ENCODE measurements at regions not wholly inside any gene's neighbourhood (a gene's known extent, or its start where the extent isn't known, plus 50 kb on each side); places are given as distances from the start of the nearest gene placed in this dataset.

- no peak for TF ChIP-seq CTCF (IDR thresholded peaks at IDR 0.05)
- TF ChIP-seq POLR2A (IDR thresholded peaks at IDR 0.05): no peak
- Histone ChIP-seq H3K4me3 (no peak overlapping the region), H3K9me3 (no peaks in the 10 kb centered on the region), H3K27me3 (no peaks in the 10 kb centered on the region), H3K4me1 (no peaks in the 10 kb centered on the region), H3K27ac (no peak overlapping the region), H3K36me3 (no peaks in the 10 kb centered on the region)
- DNase-seq: no peak
Observed at GRCh38 chr1:166514067-166514466, 325.2 kb upstream of the POGK start.

- Histone ChIP-seq H3K4me1 (no peaks in the 10 kb centered on the region), H3K27ac (no peak overlapping the region), H3K9me3 (no peaks in the 10 kb centered on the region), H3K27me3 (no peaks in the 10 kb centered on the region), H3K36me3 (no peaks in the 10 kb centered on the region), H3K4me3 (no peak overlapping the region)
- no peak for DNase-seq
- TF ChIP-seq CTCF (IDR thresholded peaks at IDR 0.05) (no peak), POLR2A (IDR thresholded peaks at IDR 0.05) (no peak)
Observed at GRCh38 chr1:166527752-166528151, 311.5 kb upstream of the POGK start.

GRCh38 chr1:166538646-166539045 is 300.6 kb upstream of the POGK start:
- Histone ChIP-seq H3K9me3 (no peaks in the 10 kb centered on the region), H3K4me1 (no peaks in the 10 kb centered on the region), H3K4me3 (no peak overlapping the region), H3K27ac (no peak overlapping the region), H3K36me3 (no peaks in the 10 kb centered on the region), H3K27me3 (no peaks in the 10 kb centered on the region)
- TF ChIP-seq POLR2A (IDR thresholded peaks at IDR 0.05): no peak
- no peak for TF ChIP-seq CTCF (IDR thresholded peaks at IDR 0.05)
- no peak for DNase-seq

- H3K9me3 ChIP-seq: no peaks in the 10 kb centered on the region
- H3K4me1 ChIP-seq: no peaks in the 10 kb centered on the region
- H3K4me3 ChIP-seq: no peak overlapping the region
- H3K27ac ChIP-seq: no peak overlapping the region
- no peak for TF ChIP-seq POLR2A (IDR thresholded peaks at IDR 0.05)
- no peak for TF ChIP-seq CTCF (IDR thresholded peaks at IDR 0.05)
- H3K36me3 ChIP-seq: no peaks in the 10 kb centered on the region
- DNase-seq: no peak
- no peaks in the 10 kb centered on the region for H3K27me3 ChIP-seq
Observed at GRCh38 chr1:166544036-166544435, 295.2 kb upstream of the POGK start.

GRCh38 chr1:166544561-166544960 is 294.7 kb upstream of the POGK start:
- no peaks in the 10 kb centered on the region for H3K9me3 ChIP-seq
- TF ChIP-seq POLR2A (IDR thresholded peaks at IDR 0.05) (no peak), CTCF (IDR thresholded peaks at IDR 0.05) (no peak)

GRCh38 chr1:166552706-166553105 is 286.6 kb upstream of the POGK start:
- Histone ChIP-seq H3K4me3 (no peak overlapping the region), H3K4me1 (no peaks in the 10 kb centered on the region), H3K27me3 (no peaks in the 10 kb centered on the region), H3K9me3 (no peaks in the 10 kb centered on the region), H3K36me3 (no peaks in the 10 kb centered on the region), H3K27ac (no peak overlapping the region)
- no peak for DNase-seq
- TF ChIP-seq CTCF (IDR thresholded peaks at IDR 0.05) (no peak), POLR2A (IDR thresholded peaks at IDR 0.05) (no peak)

More at GRCh38 chr1:166544561-166544960, 294.7 kb upstream of the POGK start:
- Histone ChIP-seq H3K27me3 (no peaks in the 10 kb centered on the region), H3K36me3 (no peaks in the 10 kb centered on the region), H3K4me3 (no peak overlapping the region), H3K27ac (no peak overlapping the region), H3K4me1 (no peaks in the 10 kb centered on the region)
- DNase-seq: no peak

All from Peyer's patch (tissue), 4 donors.